A673 (cell line): ENCODE measurements at regions not wholly inside any gene's neighbourhood (a gene's known extent, or its start where the extent isn't known, plus 50 kb on each side); places are given as distances from the start of the nearest gene placed in this dataset.

Source experiments
- BruUV-seq: library from RNA; stranded (reverse); fragments of 400-500 nt; replicated peaks from 2 replicates; lab custom pipeline; 2021; lab: Mats Ljungman, UMichigan
- CTCF ChIA-PET: fragments of 300-600 bp; sonication (Branson Sonifier 250); formaldehyde crosslinking; loops from one replicate; lab custom pipeline; 2022; ENCODE audit warnings: antibody characterized with exemption; lab: Charles Lee
- POLR2A ChIA-PET: fragments of 300-600 bp; sonication (Branson Sonifier 250); formaldehyde crosslinking; loops from one replicate; lab custom pipeline; 2022; ENCODE audit warnings: antibody characterized with exemption; ENCODE audit not compliant: low non-redundant PET; lab: Charles Lee
- DNase-seq: peaks from one replicate; pipeline ENCODE4 v3.0.0-alpha.2; 2015; ENCODE audit warnings: low spot score
- H3K27ac ChIP-seq: fragments of 200-600 bp; sonication (generic); 2 replicates; pipeline ENCODE4 v1.5.1; 2016; ENCODE audit warnings: mixed run types, low read depth, mild to moderate bottlenecking, mixed read lengths, antibody characterized with exemption, low read length; ENCODE audit not compliant: poor library complexity, severe bottlenecking
- H3K27me3 ChIP-seq: fragments of 200-600 bp; sonication (generic); replicated peaks from 2 replicates; pipeline ENCODE4 v1.6.1; 2017; ENCODE audit warnings: mixed run types, low read depth, mild to moderate bottlenecking, mixed read lengths, antibody characterized with exemption, low read length; ENCODE audit not compliant: insufficient read depth, poor library complexity
- H3K36me3 ChIP-seq: fragments of 200-600 bp; sonication (generic); 2 replicates; pipeline ENCODE4 v1.6.1; 2016; ENCODE audit warnings: mixed run types, mild to moderate bottlenecking, mixed read lengths, antibody characterized with exemption, low read length; ENCODE audit not compliant: insufficient read depth, poor library complexity, severe bottlenecking
- H3K4me1 ChIP-seq: fragments of 200-600 bp; sonication (generic); 2 replicates; pipeline ENCODE4 v1.6.1; 2017; ENCODE audit warnings: mixed run types, mild to moderate bottlenecking, mixed read lengths, antibody characterized with exemption, low read length; ENCODE audit not compliant: insufficient read depth, poor library complexity, severe bottlenecking
- H3K4me3 ChIP-seq: fragments of 200-600 bp; sonication (generic); 2 replicates; pipeline ENCODE4 v1.5.1; 2016; ENCODE audit warnings: low read depth, mixed run types, mild to moderate bottlenecking, mixed read lengths, low read length; ENCODE audit not compliant: poor library complexity, severe bottlenecking
- H3K9me3 ChIP-seq: fragments of 200-600 bp; sonication (generic); 2 replicates; pipeline ENCODE4 v1.6.1; 2016; ENCODE audit warnings: mixed run types, low read depth, mild to moderate bottlenecking, mixed read lengths, antibody characterized with exemption, low read length; ENCODE audit not compliant: poor library complexity, severe bottlenecking
- CTCF ChIP-seq: fragments of 300-800, 200-600 bp; sonication (generic); conservative IDR thresholded peaks from 2 replicates; pipeline ENCODE4 v1.5.1; 2017; ENCODE audit warnings: low read depth, mild to moderate bottlenecking, antibody characterized with exemption, low read length, moderate library complexity, mixed read lengths
- EZH2 ChIP-seq: fragments of 200-600 bp; sonication (generic); IDR thresholded peaks from 2 replicates; pipeline ENCODE4 v1.6.1; 2017; ENCODE audit warnings: borderline replicate concordance, low read depth, mild to moderate bottlenecking, mixed read lengths, antibody characterized with exemption, low read length; ENCODE audit not compliant: poor library complexity, severe bottlenecking
- intact Hi-C: fragments of 100-400 bp; cut with micrococcal nuclease; formaldehyde crosslinking; loops from one replicate; pipeline ENCODE4 v1.10.0; 2022; ENCODE audit not compliant: unreplicated experiment

GRCh38 chr4:75142850-75143249, 209.9 kb downstream of the PARM1 start:
- DNase-seq = no peak
- H3K4me3 ChIP-seq = no peak overlapping the region
- ChIA-PET POLR2A (no interaction called here), CTCF (no interaction called here)
- no peaks in the 10 kb centered on the region for H3K4me1 ChIP-seq
- H3K27ac ChIP-seq = no peak overlapping the region
- intact Hi-C loops = no loop called here
- no peaks in the 10 kb centered on the region for H3K36me3 ChIP-seq
- no TSS peak for BruUV-seq
- H3K9me3 ChIP-seq = no peaks in the 10 kb centered on the region
- TF ChIP-seq CTCF = no peak
- no peak for TF ChIP-seq EZH2
- no peaks in the 10 kb centered on the region for H3K27me3 ChIP-seq

GRCh38 chr4:75142382-75142781, 209.5 kb downstream of the PARM1 start:
- ChIA-PET POLR2A (no interaction called here), CTCF (no interaction called here)
- no TSS peak for BruUV-seq
- no peak overlapping the region for H3K4me3 ChIP-seq
- intact Hi-C loops = no loop called here
- no peaks in the 10 kb centered on the region for H3K4me1 ChIP-seq
- no peaks in the 10 kb centered on the region for H3K9me3 ChIP-seq
- H3K36me3 ChIP-seq = no peaks in the 10 kb centered on the region
- TF ChIP-seq CTCF = no peak
- no peak for TF ChIP-seq EZH2
- H3K27ac ChIP-seq = no peak overlapping the region
- no peaks in the 10 kb centered on the region for H3K27me3 ChIP-seq
- DNase-seq = no peak

- BruUV-seq = no TSS peak
- H3K4me3 ChIP-seq = no peak overlapping the region
- TF ChIP-seq CTCF (no peak), EZH2 (no peak)
- H3K9me3 ChIP-seq = no peaks in the 10 kb centered on the region
- intact Hi-C loops = no loop called here
- H3K36me3 ChIP-seq = no peaks in the 10 kb centered on the region
- H3K4me1 ChIP-seq = no peaks in the 10 kb centered on the region
- POLR2A ChIA-PET = no interaction called here
- CTCF ChIA-PET = no interaction called here
- no peak for DNase-seq
- H3K27ac ChIP-seq = no peak overlapping the region
- no peaks in the 10 kb centered on the region for H3K27me3 ChIP-seq
Observed at GRCh38 chr4:75141162-75141561, 208.2 kb downstream of the PARM1 start.
